HepG2 (cell line): ENCODE measurements at regions not wholly inside any gene's neighbourhood (a gene's known extent, or its start where the extent isn't known, plus 50 kb on each side); places are given as distances from the start of the nearest gene placed in this dataset.
"Not testable (repeated sequence)": the region's sequence is repeated elsewhere in the genome, so short reads cannot be mapped to it uniquely, and the experiment has no call there.

Experiments
- CTCF ChIP-seq: sonication (generic); formaldehyde crosslinking; IDR thresholded peaks from 2 replicates; pipeline ENCODE4 v1.5.0; 2020; ENCODE audit warnings: mild to moderate bottlenecking, missing genetic modification reagents, moderate library complexity
- ESRRA ChIP-seq: sonication (generic); formaldehyde crosslinking; IDR thresholded peaks from 2 replicates; pipeline ENCODE4 v1.5.1; 2020; ENCODE audit warnings: mild to moderate bottlenecking, low read depth, missing genetic modification reagents
- PAX8 ChIP-seq: sonication (generic); formaldehyde crosslinking; IDR thresholded peaks from 2 replicates; pipeline ENCODE4 v1.8.0; 2022; ENCODE audit warnings: mild to moderate bottlenecking, missing genetic modification reagents, borderline replicate concordance
- POLR2AphosphoS2 ChIP-seq: IDR thresholded peaks from 2 replicates; pipeline ENCODE4 v1.6.1; 2011; ENCODE audit warnings: low read depth, low read length, improper control_type of control experiment
- POLR2AphosphoS5 ChIP-seq: IDR thresholded peaks from 2 replicates; pipeline ENCODE4 v1.6.1; 2012; ENCODE audit warnings: low read depth, low read length
- PTBP1 ChIP-seq: fragments of 200-400 bp; formaldehyde crosslinking; IDR thresholded peaks from 2 replicates; pipeline ENCODE4 v1.6.1; 2018; ENCODE audit warnings: low read length, low read depth; ENCODE audit not compliant: poor library complexity, severe bottlenecking
- RAD21 ChIP-seq: fragments of 450-650 bp; formaldehyde crosslinking; IDR thresholded peaks from 2 replicates; pipeline ENCODE4 v1.5.0; 2020; ENCODE audit warnings: mild to moderate bottlenecking
- RERE ChIP-seq: IDR thresholded peaks from 2 replicates; pipeline ENCODE4 v1.6.1; 2016; ENCODE audit warnings: low read depth, missing genetic modification reagents, missing compliant biosample characterization
- RXRA ChIP-seq: sonication (generic); formaldehyde crosslinking; IDR thresholded peaks from 2 replicates; pipeline ENCODE4 v1.5.1; 2020; ENCODE audit warnings: missing genetic modification reagents
- TAF1 ChIP-seq: sonication (generic); formaldehyde crosslinking; IDR thresholded peaks from 2 replicates; pipeline ENCODE4 v1.4.0; 2020; ENCODE audit warnings: missing genetic modification reagents
- YY1 ChIP-seq: IDR thresholded peaks from 2 replicates; pipeline ENCODE4 v1.6.1; 2011; ENCODE audit warnings: low read length, low read depth, moderate library complexity, mild to moderate bottlenecking; ENCODE audit not compliant: insufficient read depth, insufficient replicate concordance
- ZNF792 ChIP-seq: IDR thresholded peaks from 2 replicates; pipeline ENCODE4 v1.6.1; 2016

- not testable (repeated sequence) for TF ChIP-seq PTBP1; RERE; RAD21; TAF1 (CRISPR knock-in tag); CTCF (CRISPR knock-in tag); PAX8 (CRISPR knock-in tag); POLR2AphosphoS2; POLR2AphosphoS5; RXRA (CRISPR knock-in tag); YY1; ESRRA (CRISPR knock-in tag); ZNF792 (CRISPR knock-in tag)
These were observed 64.3 kb upstream of the COL5A2 start for GRCh38 chr2:189243843-189244242.
